Esophagus muscularis mucosa (tissue), 4 donors: ENCODE measurements at regions not wholly inside any gene's neighbourhood (a gene's known extent, or its start where the extent isn't known, plus 50 kb on each side); places are given as distances from the start of the nearest gene placed in this dataset.

Source experiments
- DNase-seq: peaks from one replicate; pipeline ENCODE4 v3.0.0-alpha.2; 2017; ENCODE audit errors: extremely low spot score
- H3K27ac ChIP-seq, 4 donors: fragments of 200-600 bp; sonication (generic); replicated peaks in 1 of 4; 1 replicate in 3 of 4; 2 replicates in 1 of 4; pipeline ENCODE4 v1.5.1; 2016 to 2019; ENCODE audit warnings: mild to moderate bottlenecking in 1 of 4
- H3K27me3 ChIP-seq, 4 donors: fragments of 200-600 bp; sonication (generic); one replicate each; pipeline versions ENCODE4 v1.5.1 to v1.6.0; 2016 to 2019
- H3K36me3 ChIP-seq, 4 donors: fragments of 200-600 bp; sonication (generic); one replicate each; pipeline ENCODE4 v1.5.1; 2016 to 2019
- H3K4me1 ChIP-seq, 4 donors: fragments of 200-600 bp; sonication (generic); one replicate each; pipeline ENCODE4 v1.5.1; 2016 to 2019
- H3K4me3 ChIP-seq, 4 donors: fragments of 200-600 bp; sonication (generic); 1 replicate in 2 of 4; 2 replicates in 2 of 4; pipeline ENCODE4 v1.5.1; 2016 to 2019; ENCODE audit warnings: mild to moderate bottlenecking in 4 of 4, moderate library complexity in 1 of 4
- H3K9me3 ChIP-seq, 4 donors: fragments of 200-600 bp; sonication (generic); 1 replicate in 3 of 4; 2 replicates in 1 of 4; pipeline ENCODE4 v1.5.1; 2016 to 2019
- EP300 ChIP-seq: sonication (generic); formaldehyde crosslinking; IDR thresholded peaks from one replicate; pipeline ENCODE4 v1.6.1; 2017; ENCODE audit warnings: antibody characterized with exemption
- POLR2A ChIP-seq: fragments of 450-650 bp; IDR thresholded peaks from one replicate; pipeline ENCODE4 v1.6.1; 2017; ENCODE audit warnings: antibody characterized with exemption, moderate library complexity, mild to moderate bottlenecking, low read depth
- POLR2AphosphoS5 ChIP-seq, 2 donors: sonication (generic); formaldehyde crosslinking; IDR thresholded peaks; one replicate each; pipeline ENCODE4 v1.6.1; 2017; ENCODE audit warnings: antibody characterized with exemption in 2 of 2
- WGBS: methylation state at CpG from one replicate; pipeline ENCODE4 v1.1.5; 2018; 5-methylcytosine and 5-hydroxymethylcytosine counted together
- intact Hi-C: fragments of 100-400 bp; cut with DNase I; formaldehyde crosslinking; loops from one replicate; pipeline ENCODE4 v1.15.1; 2023
- TF ChIP-seq, protein P1 (sequence below), 3 experiments: fragments of 200-600 bp in 2 of 3; fragments of 450-650 bp in 1 of 3; sonication (generic) in 2 of 3; IDR thresholded peaks; one replicate each; pipeline ENCODE4 v1.5.1; 2017 to 2019; ENCODE audit warnings: antibody characterized with exemption in 3 of 3, mild to moderate bottlenecking in 2 of 3, moderate library complexity in 1 of 3

DNA sequence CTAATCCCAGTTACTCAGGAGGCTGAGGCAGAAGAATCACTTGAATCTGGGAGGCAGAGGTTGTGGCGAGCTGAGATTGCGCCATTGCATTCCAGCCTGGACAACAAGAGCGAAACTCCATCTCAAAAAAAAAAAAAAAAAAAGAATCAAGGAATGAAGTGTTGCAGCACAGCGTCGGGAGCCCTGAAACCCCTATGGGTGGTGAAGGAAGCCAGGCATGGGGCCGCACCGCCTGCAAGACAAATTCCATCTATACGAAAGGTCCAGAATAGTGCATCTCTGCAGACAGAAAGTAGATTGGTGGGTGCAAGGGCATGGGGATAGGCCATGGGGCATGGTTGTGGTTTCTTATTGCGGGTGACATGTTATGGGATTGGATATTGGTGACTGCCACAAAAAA lies 98.6 kb upstream of the PRR20G start:
- TF ChIP-seq EP300 (no peak), POLR2AphosphoS5 (IDR thresholded peaks at IDR 0.05) (no peak), POLR2A (no peak)
- TF ChIP-seq, protein P1, sequence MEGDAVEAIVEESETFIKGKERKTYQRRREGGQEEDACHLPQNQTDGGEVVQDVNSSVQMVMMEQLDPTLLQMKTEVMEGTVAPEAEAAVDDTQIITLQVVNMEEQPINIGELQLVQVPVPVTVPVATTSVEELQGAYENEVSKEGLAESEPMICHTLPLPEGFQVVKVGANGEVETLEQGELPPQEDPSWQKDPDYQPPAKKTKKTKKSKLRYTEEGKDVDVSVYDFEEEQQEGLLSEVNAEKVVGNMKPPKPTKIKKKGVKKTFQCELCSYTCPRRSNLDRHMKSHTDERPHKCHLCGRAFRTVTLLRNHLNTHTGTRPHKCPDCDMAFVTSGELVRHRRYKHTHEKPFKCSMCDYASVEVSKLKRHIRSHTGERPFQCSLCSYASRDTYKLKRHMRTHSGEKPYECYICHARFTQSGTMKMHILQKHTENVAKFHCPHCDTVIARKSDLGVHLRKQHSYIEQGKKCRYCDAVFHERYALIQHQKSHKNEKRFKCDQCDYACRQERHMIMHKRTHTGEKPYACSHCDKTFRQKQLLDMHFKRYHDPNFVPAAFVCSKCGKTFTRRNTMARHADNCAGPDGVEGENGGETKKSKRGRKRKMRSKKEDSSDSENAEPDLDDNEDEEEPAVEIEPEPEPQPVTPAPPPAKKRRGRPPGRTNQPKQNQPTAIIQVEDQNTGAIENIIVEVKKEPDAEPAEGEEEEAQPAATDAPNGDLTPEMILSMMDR (IDR thresholded peaks at IDR 0.05): no peak
- Histone ChIP-seq H3K27ac (no peak overlapping the region), H3K9me3 (peaks cover 0 to 6% (median 5%) of the 10 kb centered on the region in 4 donors), H3K27me3 (peaks cover 0 to 51% (median 0%) of the 10 kb centered on the region in 4 donors), H3K4me3 (no peak overlapping the region), H3K4me1 (no peaks in the 10 kb centered on the region), H3K36me3 (no peaks in the 10 kb centered on the region)
- WGBS: 86% methylated on average over 9 of the region's 9 CpGs
- intact Hi-C loops: no loop called here
- DNase-seq: no peak

GRCh38 chr3:127385540-127385870 lies 97.7 kb upstream of the PRR20G start:
- Histone ChIP-seq H3K4me3 (no peak overlapping the region), H3K9me3 (peaks cover 0 to 15% (median 11%) of the 10 kb centered on the region in 4 donors), H3K27ac (no peak overlapping the region), H3K4me1 (no peaks in the 10 kb centered on the region), H3K36me3 (no peaks in the 10 kb centered on the region), H3K27me3 (peaks cover 0 to 43% (median 0%) of the 10 kb centered on the region in 4 donors)
- intact Hi-C loops: no loop called here
- no peak for DNase-seq
- TF ChIP-seq POLR2A: no peak
- TF ChIP-seq, protein P1 (IDR thresholded peaks at IDR 0.05): no peak
- TF ChIP-seq POLR2AphosphoS5 (IDR thresholded peaks at IDR 0.05): no peak
- TF ChIP-seq EP300: no peak
- WGBS: 100% methylated on average over 1 of the region's 5 CpGs

DNA sequence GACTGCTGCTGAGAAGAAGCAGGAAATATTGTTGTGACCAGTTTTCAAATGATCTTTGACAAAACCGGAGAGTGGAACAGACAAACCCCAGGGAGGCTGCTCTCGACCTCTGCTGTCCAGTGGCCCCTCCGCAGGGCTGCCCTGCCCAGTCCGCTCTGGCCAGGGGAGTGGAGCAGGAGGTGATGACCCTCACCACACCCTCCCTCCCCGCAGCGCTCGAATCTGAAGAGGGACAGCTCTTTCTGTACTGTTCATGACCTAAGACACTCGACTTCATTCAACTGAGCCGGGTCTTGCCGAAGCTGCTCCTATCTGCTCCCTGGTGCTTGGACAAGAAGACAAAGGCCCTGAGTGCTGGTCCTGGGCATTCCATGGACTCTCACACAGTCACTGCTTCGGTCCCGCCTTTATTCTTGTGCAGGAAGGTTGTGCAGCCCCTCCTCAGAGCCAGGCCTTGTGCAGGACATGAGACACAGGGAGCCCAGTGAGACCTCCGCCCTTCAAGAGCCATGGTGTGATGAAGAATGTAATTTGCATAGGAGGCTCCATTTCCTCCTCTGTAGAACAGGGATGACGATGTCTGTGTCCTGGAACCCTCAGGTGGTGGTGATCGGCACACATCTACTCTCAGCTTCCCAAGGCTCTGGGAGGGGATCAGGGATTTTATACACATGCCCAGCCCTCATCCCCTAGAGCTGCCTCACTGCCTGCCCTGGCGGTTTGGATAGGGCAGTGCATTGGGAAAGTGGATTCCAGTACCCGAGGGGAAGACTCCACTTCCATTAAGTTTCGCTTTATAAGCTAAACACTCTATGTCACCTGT lies 97.1 kb upstream of the PRR20G start:
- intact Hi-C loops: no loop called here
- H3K27ac ChIP-seq: no peak overlapping the region
- TF ChIP-seq, protein P1 (IDR thresholded peaks at IDR 0.05): no peak
- TF ChIP-seq EP300 (no peak), POLR2A (no peak), POLR2AphosphoS5 (IDR thresholded peaks at IDR 0.05) (no peak)
- peaks cover 0 to 15% (median 11%) of the 10 kb centered on the region in 4 donors for H3K9me3 ChIP-seq
- DNase-seq: no peak
- no peaks in the 10 kb centered on the region for H3K36me3 ChIP-seq
- WGBS: 83% methylated on average over 15 of the region's 18 CpGs
- no peaks in the 10 kb centered on the region for H3K4me1 ChIP-seq
- peaks cover 0 to 37% (median 0%) of the 10 kb centered on the region in 4 donors for H3K27me3 ChIP-seq
- H3K4me3 ChIP-seq: no peak overlapping the region

GRCh38 chr3:127383656-127384179 lies 95.9 kb upstream of the PRR20G start:
- Histone ChIP-seq H3K4me1 (no peaks in the 10 kb centered on the region), H3K9me3 (peaks cover 0 to 15% (median 11%) of the 10 kb centered on the region in 4 donors), H3K27ac (no peak overlapping the region), H3K27me3 (peaks cover 0 to 25% (median 0%) of the 10 kb centered on the region in 4 donors), H3K4me3 (no peak overlapping the region), H3K36me3 (no peaks in the 10 kb centered on the region)
- no peak for DNase-seq
- WGBS: 67% methylated on average over 8 of the region's 10 CpGs
- intact Hi-C loops: no loop called here
- TF ChIP-seq POLR2A: no peak

DNA sequence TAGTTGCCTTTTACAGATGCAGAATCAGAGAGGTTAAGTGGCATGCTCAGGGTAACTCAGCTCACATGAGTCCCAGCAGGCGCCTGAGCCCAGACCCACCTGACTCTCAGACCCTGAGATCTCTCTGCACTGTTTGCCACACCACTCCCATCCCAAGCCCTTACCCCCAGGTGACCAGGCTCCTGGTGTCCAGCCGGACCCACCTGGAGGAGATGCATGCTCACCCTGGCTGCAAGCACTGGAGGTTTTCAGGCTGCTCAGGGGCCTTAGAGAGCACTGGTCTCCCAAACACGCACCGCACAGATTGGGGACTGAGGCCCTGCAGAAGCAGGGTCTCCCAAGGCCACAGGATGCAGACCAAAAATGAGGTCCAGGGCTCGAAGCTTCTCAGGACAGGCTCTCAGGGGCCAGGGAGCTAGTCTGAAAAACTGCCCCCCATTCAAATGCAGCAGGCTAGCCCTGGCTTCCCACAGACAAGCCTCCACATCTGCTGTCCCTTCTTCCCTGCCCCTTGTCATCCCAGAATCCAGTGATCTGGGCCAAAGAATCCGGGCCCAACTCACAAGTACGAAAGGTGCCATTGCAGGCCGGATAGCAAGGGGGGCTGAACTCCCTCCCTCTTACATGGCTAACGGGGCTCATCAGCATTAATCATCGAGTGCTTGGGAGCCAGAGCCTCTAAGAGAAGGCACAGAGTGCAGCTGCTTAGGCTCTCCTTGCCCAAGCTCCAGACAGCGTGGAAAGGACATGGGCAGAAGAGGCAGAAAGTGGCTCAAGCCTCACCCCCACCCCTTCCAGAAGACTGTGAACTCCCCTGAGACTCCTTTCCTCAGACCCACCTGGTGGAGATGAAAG lies 90.2 kb upstream of the PRR20G start:
- intact Hi-C loops: no loop called here
- H3K36me3 ChIP-seq: no peaks in the 10 kb centered on the region
- H3K4me3 ChIP-seq: no peak overlapping the region
- no peaks in the 10 kb centered on the region for H3K4me1 ChIP-seq
- H3K9me3 ChIP-seq: peaks cover 0 to 27% (median 22%) of the 10 kb centered on the region in 4 donors
- 79% methylated on average over 9 of the region's 11 CpGs for WGBS
- TF ChIP-seq, protein P1 (IDR thresholded peaks at IDR 0.05): no peak
- H3K27me3 ChIP-seq: peaks cover 0 to 13% (median 0%) of the 10 kb centered on the region in 4 donors
- no peak overlapping the region for H3K27ac ChIP-seq
- no peak for DNase-seq
